ENCODE measurements at regions not wholly inside any gene's neighbourhood (a gene's known extent, or its start where the extent isn't known, plus 50 kb on each side); places are given as distances from the start of the nearest gene placed in this dataset.

DNA sequence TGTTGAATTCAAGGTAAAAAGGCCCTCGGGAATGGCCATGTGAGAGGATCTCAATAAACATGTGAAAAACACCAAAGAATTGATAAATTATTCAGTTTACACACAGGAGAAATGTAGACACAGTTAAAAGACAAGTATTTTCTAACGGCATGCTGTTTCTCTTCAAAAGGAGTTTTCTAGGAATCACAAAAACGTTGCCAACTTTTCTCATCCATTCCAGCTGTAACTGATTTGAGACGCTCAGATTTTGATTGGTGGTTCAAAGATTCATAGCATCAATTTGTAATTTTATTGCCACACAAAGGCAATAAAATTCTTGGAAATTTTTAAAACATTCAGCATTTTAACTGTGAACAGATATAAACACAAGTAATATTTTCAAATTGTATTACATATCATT, 384.9 kb upstream of the PFKP start:
- no peak for DNase-seq (ENCODE audit: low spot score)
- Histone ChIP-seq H3F3A (replicated peaks; ENCODE audit: low read depth) (no peaks in the 10 kb centered on the region), H3K27me3 (ENCODE audit: insufficient read depth) (no peaks in the 10 kb centered on the region), H3K4me2 (no peak overlapping the region), H3K9me2 (ENCODE audit: insufficient read depth) (0 out of 2 replicates have a peak, but pooled peaks cover 2% of the 10 kb centered on the region), H3K4me3 (no peak overlapping the region), H3K27ac (ENCODE audit: low read depth) (no peak overlapping the region), H3K4me1 (ENCODE audit: insufficient read depth) (no peaks in the 10 kb centered on the region), H4K20me1 (replicated peaks; ENCODE audit: insufficient read depth) (no peaks in the 10 kb centered on the region), H3K36me3 (ENCODE audit: insufficient read depth) (no peaks in the 10 kb centered on the region), H3K79me2 (replicated peaks; ENCODE audit: insufficient read depth) (no peaks in the 10 kb centered on the region), H2AFZ (no peak overlapping the region)
- Mint-ChIP-seq H3K4me1 (no peaks in the 10 kb centered on the region), H3K36me3 (ENCODE audit: low read depth) (no peaks in the 10 kb centered on the region), H3K9me3 (no peaks in the 10 kb centered on the region), H3K4me3 (no peak overlapping the region), H3K27ac (no peak overlapping the region), H3K27me3 (ENCODE audit: insufficient read depth, low read depth, poor library complexity) (peaks cover 2% of the 10 kb centered on the region)
- no peak for ATAC-seq
- TF ChIP-seq POLR2AphosphoS5 (IDR thresholded peaks at IDR 0.05; ENCODE audit: low read depth) (no peak), NANOG (IDR thresholded peaks at IDR 0.05; ENCODE audit: borderline replicate concordance) (no peak), EZH2 (IDR thresholded peaks at IDR 0.05; ENCODE audit: low read depth, unreplicated experiment) (no peak), EZH2phosphoT487 (IDR thresholded peaks at IDR 0.05; ENCODE audit: unreplicated experiment) (no peak), ZNF331 (CRISPR knock-in tag; IDR thresholded peaks at IDR 0.05; ENCODE audit: low read depth) (no peak)
- TF ChIP-seq, protein P1, sequence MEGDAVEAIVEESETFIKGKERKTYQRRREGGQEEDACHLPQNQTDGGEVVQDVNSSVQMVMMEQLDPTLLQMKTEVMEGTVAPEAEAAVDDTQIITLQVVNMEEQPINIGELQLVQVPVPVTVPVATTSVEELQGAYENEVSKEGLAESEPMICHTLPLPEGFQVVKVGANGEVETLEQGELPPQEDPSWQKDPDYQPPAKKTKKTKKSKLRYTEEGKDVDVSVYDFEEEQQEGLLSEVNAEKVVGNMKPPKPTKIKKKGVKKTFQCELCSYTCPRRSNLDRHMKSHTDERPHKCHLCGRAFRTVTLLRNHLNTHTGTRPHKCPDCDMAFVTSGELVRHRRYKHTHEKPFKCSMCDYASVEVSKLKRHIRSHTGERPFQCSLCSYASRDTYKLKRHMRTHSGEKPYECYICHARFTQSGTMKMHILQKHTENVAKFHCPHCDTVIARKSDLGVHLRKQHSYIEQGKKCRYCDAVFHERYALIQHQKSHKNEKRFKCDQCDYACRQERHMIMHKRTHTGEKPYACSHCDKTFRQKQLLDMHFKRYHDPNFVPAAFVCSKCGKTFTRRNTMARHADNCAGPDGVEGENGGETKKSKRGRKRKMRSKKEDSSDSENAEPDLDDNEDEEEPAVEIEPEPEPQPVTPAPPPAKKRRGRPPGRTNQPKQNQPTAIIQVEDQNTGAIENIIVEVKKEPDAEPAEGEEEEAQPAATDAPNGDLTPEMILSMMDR (conservative IDR thresholded peaks at IDR 0.05; ENCODE audit: low read depth in 2 of 2): no peak

DNA sequence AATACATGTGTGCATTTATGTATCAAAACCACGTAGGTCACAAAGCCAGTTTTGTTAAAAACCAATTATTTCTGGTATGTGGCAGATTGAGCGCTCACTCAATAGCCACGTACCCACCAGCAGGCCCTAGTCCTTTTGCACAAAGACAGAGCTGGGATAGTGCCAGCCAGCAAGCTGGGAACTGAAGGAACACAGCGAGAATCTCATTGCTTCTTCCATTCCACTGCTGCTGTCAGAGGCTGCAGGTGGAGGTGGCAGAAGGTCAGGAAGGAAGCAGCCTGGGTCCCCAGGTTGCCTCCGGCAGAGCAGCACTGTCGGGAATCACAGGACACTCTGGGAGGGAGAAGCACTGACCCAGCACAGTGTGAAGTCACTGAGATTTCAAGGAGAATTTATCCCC, 385.5 kb upstream of the PFKP start:
- H3K79me2 ChIP-seq (replicated peaks; ENCODE audit: insufficient read depth): no peaks in the 10 kb centered on the region
- no peak for ATAC-seq
- DNase-seq (ENCODE audit: low spot score): no peak
- no peak overlapping the region for H2AFZ ChIP-seq
- no peak overlapping the region for H3K27ac ChIP-seq (ENCODE audit: low read depth)
- Mint-ChIP-seq H3K9me3 (no peaks in the 10 kb centered on the region), H3K27ac (no peak overlapping the region), H3K27me3 (ENCODE audit: insufficient read depth, low read depth, poor library complexity) (peaks cover 2% of the 10 kb centered on the region), H3K4me1 (no peaks in the 10 kb centered on the region), H3K4me3 (no peak overlapping the region), H3K36me3 (ENCODE audit: low read depth) (no peaks in the 10 kb centered on the region)
- H3K4me3 ChIP-seq: no peak overlapping the region
- no peak for TF ChIP-seq CREB1 (CRISPR knock-in tag; IDR thresholded peaks at IDR 0.05; ENCODE audit: low read depth)
- H3K27me3 ChIP-seq (ENCODE audit: insufficient read depth): no peaks in the 10 kb centered on the region
- 0 out of 2 replicates have a peak, but pooled peaks cover 2% of the 10 kb centered on the region for H3K9me2 ChIP-seq (ENCODE audit: insufficient read depth)
- H3K4me1 ChIP-seq (ENCODE audit: insufficient read depth): no peaks in the 10 kb centered on the region
- H4K20me1 ChIP-seq (replicated peaks; ENCODE audit: insufficient read depth): no peaks in the 10 kb centered on the region
- no peaks in the 10 kb centered on the region for H3K36me3 ChIP-seq (ENCODE audit: insufficient read depth)
- H3F3A ChIP-seq (replicated peaks; ENCODE audit: low read depth): no peaks in the 10 kb centered on the region
- H3K4me2 ChIP-seq: no peak overlapping the region

DNA sequence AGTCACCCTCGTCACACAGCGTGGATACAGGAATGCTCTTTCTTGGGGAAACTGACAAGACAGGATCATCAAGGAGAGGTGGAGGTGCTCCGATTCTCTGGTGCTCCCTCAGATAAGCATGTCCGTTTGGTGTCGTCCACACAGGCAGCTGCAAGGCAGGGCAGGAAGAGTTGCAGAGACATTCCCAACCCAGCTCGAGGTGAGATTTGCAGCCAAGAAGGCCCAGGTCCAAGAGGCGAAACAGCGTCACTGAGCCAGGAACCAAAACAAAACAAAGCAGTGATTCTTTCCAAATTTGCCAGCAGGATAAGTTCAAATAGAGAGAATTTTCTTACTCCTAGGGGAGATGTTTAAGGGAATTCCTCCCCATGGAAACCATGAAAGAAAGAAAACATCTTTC, 386.5 kb upstream of the PFKP start:
- H3K36me3 Mint-ChIP-seq (ENCODE audit: low read depth): no peaks in the 10 kb centered on the region
- H3K9me3 Mint-ChIP-seq: no peaks in the 10 kb centered on the region
- Histone ChIP-seq H3F3A (replicated peaks; ENCODE audit: low read depth) (no peaks in the 10 kb centered on the region), H3K9me2 (ENCODE audit: insufficient read depth) (0 out of 2 replicates have a peak, but pooled peaks cover 2% of the 10 kb centered on the region), H3K4me2 (no peak overlapping the region), H2AFZ (peak overlapping the region; percentile 76; the same call in 1 of the 2 replicates), H3K27ac (ENCODE audit: low read depth) (no peak overlapping the region), H3K36me3 (ENCODE audit: insufficient read depth) (no peaks in the 10 kb centered on the region), H4K20me1 (replicated peaks; ENCODE audit: insufficient read depth) (no peaks in the 10 kb centered on the region), H3K27me3 (ENCODE audit: insufficient read depth) (no peaks in the 10 kb centered on the region), H3K4me1 (ENCODE audit: insufficient read depth) (no peaks in the 10 kb centered on the region), H3K79me2 (replicated peaks; ENCODE audit: insufficient read depth) (no peaks in the 10 kb centered on the region), H3K4me3 (no peak overlapping the region)
- H3K4me1 Mint-ChIP-seq: no peaks in the 10 kb centered on the region
- 0 out of 2 replicates have a peak overlapping the region, but pooled peaks have one; percentile 39 for H3K27ac Mint-ChIP-seq
- H3K4me3 Mint-ChIP-seq: no peak overlapping the region
- no peak for ATAC-seq
- DNase-seq (ENCODE audit: low spot score): no peak
- H3K27me3 Mint-ChIP-seq (ENCODE audit: insufficient read depth, low read depth, poor library complexity): peaks cover 2% of the 10 kb centered on the region
- TF ChIP-seq POLR2AphosphoS5 (IDR thresholded peaks at IDR 0.05; ENCODE audit: low read depth): no peak
- TF ChIP-seq STAT1 (IDR thresholded peaks at IDR 0.05; ENCODE audit: unreplicated experiment): no peak
- no peak for TF ChIP-seq EZH2phosphoT487 (IDR thresholded peaks at IDR 0.05; ENCODE audit: unreplicated experiment)
- TF ChIP-seq, protein P1 (conservative IDR thresholded peaks at IDR 0.05; ENCODE audit: low read depth in 2 of 2): no peak
- no peak for TF ChIP-seq ZNF114 (CRISPR knock-in tag; IDR thresholded peaks at IDR 0.05)
- no peak for TF ChIP-seq CREB1 (CRISPR knock-in tag; IDR thresholded peaks at IDR 0.05; ENCODE audit: low read depth)
- no peak for TF ChIP-seq EZH2 (IDR thresholded peaks at IDR 0.05; ENCODE audit: low read depth, unreplicated experiment)
- TF ChIP-seq, protein P2, sequence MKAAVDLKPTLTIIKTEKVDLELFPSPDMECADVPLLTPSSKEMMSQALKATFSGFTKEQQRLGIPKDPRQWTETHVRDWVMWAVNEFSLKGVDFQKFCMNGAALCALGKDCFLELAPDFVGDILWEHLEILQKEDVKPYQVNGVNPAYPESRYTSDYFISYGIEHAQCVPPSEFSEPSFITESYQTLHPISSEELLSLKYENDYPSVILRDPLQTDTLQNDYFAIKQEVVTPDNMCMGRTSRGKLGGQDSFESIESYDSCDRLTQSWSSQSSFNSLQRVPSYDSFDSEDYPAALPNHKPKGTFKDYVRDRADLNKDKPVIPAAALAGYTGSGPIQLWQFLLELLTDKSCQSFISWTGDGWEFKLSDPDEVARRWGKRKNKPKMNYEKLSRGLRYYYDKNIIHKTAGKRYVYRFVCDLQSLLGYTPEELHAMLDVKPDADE (IDR thresholded peaks at IDR 0.05): no peak
- TF ChIP-seq, protein P3, sequence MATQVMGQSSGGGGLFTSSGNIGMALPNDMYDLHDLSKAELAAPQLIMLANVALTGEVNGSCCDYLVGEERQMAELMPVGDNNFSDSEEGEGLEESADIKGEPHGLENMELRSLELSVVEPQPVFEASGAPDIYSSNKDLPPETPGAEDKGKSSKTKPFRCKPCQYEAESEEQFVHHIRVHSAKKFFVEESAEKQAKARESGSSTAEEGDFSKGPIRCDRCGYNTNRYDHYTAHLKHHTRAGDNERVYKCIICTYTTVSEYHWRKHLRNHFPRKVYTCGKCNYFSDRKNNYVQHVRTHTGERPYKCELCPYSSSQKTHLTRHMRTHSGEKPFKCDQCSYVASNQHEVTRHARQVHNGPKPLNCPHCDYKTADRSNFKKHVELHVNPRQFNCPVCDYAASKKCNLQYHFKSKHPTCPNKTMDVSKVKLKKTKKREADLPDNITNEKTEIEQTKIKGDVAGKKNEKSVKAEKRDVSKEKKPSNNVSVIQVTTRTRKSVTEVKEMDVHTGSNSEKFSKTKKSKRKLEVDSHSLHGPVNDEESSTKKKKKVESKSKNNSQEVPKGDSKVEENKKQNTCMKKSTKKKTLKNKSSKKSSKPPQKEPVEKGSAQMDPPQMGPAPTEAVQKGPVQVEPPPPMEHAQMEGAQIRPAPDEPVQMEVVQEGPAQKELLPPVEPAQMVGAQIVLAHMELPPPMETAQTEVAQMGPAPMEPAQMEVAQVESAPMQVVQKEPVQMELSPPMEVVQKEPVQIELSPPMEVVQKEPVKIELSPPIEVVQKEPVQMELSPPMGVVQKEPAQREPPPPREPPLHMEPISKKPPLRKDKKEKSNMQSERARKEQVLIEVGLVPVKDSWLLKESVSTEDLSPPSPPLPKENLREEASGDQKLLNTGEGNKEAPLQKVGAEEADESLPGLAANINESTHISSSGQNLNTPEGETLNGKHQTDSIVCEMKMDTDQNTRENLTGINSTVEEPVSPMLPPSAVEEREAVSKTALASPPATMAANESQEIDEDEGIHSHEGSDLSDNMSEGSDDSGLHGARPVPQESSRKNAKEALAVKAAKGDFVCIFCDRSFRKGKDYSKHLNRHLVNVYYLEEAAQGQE (IDR thresholded peaks at IDR 0.05; ENCODE audit: unreplicated experiment): no peak
